Activated T-cell treated with anti-CD3 and anti-CD28 coated beads for 48 hours (primary cell): ENCODE measurements at regions not wholly inside any gene's neighbourhood (a gene's known extent, or its start where the extent isn't known, plus 50 kb on each side); places are given as distances from the start of the nearest gene placed in this dataset.
"Not testable (repeated sequence)": the region's sequence is repeated elsewhere in the genome, so short reads cannot be mapped to it uniquely, and the experiment has no call there.

Experiments
- DNase-seq: peaks from one replicate; pipeline ENCODE4 v3.0.0-alpha.2; 2020; ENCODE audit warnings: low read depth

DNA sequence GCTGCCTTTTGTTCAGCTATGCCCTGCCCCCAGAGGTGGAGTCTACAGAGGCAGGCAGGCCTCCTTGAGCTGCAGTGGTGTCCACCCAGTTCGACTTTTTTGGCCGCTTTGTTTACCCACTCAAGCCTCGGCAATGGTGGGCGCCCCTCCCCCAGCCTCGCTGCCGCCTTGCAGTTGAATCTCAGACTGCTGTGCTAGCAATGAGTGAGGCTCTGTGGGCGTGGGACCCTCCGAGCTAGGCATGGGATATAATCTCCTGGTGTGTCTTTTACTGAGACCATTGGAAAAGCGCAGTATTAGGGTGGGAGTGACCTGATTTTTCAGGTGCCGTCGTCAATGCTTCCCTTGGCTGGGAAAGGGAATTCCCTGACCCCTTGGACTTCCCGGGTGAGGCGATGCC is 279.3 kb downstream of the PTH2R start:
- DNase-seq = not testable (repeated sequence)

DNA sequence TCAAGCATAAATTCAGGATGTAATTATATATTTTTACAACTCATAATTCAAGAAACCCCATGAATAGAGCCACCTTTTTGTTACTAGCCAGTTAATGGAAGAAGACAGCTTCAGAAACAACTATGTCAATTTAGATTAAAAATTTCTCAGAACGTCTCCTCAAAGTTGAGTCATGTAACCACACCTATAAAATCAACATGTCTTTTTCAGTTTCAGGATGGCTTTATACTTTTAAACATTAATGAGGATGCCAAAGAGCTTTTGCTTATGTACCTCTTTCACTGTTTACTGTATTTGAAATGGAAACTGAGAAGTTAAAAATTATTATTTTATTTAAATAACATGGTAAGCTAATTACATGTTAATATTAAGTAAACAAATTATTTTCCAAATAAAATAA is 280.1 kb downstream of the PTH2R start:
- DNase-seq = no peak

DNA sequence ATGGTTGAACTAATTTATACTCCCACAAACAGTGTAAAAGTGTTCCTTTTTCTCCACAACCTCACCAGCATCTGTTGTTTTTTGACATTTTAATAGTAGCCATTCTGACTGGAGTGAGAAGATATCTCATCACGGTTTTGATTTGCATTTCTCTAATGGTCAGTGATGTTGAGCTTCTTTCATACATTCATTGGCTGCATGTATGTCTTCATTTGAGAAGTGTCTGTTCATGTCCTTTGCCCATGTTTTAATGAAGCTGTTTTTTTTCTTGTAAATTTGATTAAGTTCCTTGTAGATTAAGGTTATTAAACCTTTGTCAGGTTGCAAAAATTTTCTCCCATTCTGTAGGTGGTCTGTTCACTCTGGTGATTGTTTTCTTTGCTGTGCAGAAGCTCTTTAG is 281.1 kb downstream of the PTH2R start:
- not testable (repeated sequence) for DNase-seq

DNA sequence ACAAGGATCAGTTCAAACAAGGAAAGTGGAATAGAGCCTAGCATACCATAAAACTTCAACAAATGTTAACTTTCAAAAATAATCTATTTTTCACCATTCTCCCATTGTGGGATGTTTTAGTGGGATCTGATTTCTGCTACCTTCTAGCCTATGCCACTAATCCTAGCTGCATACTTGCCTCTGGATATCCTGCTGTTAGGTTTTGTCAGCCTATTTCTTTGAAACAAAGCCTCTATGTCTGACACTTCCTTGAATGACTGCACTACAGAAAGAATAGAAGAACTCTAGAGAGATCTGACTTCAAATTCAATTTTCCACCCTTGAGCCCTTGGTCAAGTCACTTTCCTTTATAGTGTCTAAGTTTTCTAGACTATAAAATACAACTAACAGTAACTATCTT is 291.5 kb downstream of the PTH2R start:
- DNase-seq = no peak

DNA sequence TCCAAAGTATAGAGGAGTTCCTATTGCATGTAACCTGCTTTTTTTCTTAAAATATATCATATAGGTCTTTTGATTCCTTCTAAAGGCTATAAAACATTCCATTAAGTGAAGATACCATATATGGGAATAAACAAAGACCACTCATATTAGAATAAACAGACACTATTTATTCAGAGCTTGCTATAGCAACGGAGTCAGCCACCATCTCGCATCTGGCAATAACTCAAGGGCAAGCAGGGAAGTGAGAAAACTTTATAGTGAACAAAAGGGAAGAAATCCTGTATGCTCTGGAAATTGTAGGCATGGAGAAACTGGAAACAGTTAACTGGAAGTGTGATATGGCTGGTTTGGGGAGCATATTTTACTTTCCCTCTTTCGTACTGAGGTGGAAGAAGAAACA is 301.9 kb downstream of the PTH2R start:
- DNase-seq = no peak

DNA sequence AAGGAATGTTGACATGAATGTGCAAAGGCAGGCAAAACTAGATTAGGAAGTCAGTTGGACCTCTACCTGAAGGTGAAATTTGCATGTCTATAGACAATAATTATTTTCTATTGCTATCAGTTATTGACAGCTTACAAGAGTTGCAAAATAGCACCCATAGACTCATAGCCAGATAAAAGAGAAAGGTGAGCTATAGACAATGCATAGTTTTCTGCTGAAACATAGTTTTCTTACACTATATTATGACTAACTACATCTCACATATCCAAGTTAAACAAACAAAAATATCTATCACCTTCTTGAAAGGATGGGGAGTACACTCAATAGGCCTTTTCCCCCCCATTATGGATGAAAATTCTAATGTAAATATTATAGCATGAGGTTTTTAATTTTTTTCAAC is 305.0 kb downstream of the PTH2R start:
- DNase-seq = no peak

DNA sequence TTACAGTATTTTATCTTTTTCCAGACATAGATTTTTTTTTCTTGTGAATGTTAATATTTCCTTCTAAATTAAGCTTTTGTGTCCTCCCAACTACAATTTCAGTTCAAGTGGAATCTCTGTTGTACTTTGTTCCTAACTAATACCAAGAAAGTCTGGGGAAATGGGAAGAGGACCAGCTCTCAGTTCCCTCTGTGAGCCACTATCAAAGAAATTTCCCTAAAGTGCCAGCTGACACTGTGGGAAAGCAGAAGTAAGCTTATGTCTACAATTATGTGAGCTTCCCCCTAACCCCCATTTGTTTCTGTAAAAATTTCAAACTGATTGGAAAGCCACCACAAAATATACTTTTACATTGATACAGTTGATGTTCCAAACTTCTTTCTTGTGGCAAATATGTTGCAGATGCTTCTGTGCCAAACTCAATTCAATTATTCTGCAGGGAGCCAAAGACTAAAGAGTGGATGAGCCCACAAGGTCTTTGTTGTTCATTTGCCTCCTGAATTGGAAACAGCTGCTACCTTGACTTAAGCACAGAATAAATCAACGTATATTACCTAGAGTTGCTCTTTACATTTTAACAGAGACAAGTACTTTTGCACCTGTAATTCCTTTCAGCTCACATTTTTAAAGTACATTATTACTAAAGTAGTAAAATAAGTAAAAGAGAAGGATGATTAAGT is 306.6 kb downstream of the PTH2R start:
- no peak for DNase-seq

DNA sequence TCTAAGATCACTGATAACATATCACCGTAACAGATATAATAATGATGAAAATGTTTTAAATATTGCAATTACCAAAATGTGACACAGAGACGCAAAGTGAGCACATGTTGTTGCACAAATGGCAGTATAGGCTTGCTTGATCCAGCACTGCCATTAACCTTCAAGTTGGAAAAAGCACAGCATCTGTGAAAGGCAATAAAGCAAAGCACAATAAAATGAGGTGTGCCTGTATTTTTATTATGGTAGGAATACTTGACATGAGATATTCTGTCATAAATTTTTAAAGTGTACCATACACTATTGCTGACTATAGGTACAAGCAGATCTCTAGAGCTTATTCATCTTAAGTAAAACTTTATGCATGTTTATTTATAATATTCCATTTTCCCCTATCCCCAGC is 312.2 kb downstream of the PTH2R start:
- no peak for DNase-seq

DNA sequence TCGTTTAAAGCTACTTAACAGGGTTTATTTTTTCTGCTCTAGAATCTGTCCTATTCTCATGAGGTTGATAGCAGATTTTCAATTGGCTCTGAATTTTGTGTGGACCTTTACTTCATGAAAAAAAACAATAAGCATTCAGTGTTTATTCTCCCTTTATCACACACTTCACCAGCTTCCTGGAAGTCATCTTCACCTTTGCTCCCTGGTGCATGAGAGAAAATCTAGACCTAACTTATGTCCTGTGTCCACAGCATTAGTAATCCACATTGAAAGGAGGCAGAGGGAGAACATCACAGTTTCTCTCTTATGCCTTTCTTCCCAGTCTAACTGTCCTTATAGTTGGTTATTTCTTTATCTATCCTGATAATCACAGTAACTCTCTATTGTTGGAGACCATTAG is 316.1 kb downstream of the PTH2R start:
- DNase-seq = no peak

DNA sequence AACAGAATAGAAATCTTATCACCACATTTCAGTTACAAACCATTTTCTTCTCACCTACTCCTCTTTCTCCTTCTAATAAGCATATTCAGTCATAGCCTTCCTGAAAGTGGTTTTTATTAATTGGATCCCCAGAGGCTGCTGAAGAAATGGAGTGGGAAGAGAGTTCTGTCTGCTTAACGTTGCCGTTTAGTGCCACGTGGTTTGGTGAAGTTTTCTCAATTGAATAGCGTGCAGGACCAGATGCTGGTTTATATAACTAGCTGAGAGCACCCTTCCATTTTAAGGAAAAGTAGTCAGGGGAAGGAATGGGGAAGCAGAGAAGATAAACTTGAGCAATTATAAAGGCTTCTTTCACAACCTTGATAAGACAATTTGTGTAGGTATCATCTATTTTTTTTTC is 318.7 kb downstream of the PTH2R start:
- no peak for DNase-seq

DNA sequence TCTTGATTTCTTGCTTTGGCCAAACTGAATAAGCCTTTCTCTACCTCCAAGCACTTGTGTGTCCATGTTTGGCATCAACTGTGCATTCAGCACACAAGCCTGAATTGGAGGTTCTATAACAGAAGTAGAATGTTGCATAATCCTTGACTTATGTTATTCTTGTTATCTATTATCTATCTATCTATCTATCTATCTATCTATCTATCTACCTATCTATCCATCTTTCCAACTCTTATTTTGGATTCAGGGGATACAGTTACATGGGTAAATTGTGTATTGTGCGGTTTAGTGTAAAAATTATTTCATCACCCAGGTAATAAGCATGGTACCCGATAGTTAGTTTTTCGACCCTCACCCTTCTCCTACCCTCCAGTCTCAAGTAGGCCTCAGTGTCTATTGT is 319.6 kb downstream of the PTH2R start:
- no peak for DNase-seq

DNA sequence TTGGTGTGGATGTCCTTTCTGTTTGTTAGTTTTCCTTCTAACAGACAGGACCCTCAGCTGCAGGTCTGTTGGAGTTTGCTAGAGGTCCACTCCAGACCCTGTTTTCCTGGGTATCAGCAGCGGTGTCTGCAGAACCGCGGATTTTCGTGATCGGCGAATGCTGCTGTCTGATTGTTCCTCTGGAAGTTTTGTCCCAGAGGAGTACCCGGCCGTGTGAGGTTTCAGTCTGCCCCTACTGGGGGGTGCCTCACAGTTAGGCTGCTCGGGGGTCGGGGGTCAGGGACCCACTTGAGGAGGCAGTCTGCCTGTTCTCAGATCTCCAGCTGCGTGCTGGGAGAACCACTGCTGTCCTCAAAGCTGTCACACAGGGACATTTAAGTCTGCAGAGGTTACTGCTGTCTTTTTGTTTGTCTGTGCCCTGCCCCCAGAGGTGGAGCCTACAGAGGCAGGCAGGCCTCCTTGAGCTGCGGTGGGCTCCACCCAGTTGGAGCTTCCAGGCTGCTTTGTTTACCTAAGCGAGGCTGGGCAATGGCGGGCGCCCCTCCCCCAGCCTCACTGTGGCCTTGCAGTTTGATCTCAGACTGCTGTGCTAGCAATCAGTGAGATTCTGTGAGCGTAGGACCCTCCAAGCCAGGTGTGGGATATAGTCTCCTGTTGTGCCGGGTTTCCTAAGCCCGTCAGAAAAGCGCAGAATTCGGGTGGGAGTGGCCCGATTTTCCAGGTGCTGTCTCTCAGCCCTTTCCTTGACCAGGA is 345.2 kb downstream of the PTH2R start:
- DNase-seq = not testable (repeated sequence)

DNA sequence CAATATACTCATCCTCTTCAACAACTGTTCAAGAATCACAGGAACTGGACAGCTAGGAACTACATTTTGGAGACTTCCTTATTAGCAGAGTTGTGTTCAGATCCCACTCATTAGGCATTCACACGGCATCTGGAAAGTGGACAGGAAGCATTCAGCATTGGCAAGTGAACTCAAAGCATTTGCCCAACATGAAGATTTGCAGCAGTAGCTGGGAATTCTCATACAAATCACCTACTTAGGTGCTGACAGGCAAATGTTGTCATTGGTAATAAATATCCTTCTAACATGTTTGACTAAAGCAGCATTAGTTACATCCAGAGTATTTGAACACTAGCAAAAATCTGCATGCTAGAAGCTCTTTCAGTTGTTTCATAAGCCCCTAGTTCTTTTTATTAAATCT is 350.8 kb downstream of the PTH2R start:
- no peak for DNase-seq

DNA sequence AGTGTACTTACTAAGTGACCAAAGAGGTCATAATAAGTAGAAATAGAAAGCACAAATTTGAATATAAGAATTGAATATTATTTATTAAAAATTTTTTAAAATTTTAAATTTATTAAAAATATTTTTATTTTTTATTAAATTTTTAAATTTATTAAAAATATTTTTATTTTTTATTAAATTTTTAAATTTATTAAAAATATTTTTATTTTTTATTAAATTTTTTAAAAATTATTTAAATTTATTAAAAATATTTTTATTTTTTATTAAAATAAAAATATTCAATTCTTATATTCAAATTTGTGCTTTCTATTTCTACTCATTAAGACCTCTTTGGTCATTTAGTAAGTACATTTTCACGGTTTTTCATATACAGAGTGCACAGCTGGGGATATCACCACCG is 366.5 kb downstream of the PTH2R start:
- DNase-seq = not testable (repeated sequence)

DNA sequence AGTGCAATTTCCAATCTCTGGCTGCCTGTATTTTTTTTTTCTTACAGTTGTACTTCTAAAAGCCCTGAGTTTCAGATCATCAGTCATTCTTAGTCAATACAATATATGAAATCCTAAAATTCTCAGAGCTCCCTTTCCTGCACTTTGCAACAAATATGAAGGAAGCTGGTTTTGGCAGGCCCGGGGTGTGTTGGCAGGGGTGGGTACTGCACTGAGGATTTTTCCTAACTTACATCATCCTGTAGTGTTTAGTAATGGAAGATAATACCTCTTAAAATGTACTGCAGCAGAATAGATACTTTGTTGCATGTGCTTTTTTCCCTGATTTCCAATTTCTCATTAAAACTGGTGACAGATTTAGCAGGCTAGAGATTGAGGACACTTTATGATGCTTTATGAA is 374.6 kb downstream of the PTH2R start:
- no peak for DNase-seq

DNA sequence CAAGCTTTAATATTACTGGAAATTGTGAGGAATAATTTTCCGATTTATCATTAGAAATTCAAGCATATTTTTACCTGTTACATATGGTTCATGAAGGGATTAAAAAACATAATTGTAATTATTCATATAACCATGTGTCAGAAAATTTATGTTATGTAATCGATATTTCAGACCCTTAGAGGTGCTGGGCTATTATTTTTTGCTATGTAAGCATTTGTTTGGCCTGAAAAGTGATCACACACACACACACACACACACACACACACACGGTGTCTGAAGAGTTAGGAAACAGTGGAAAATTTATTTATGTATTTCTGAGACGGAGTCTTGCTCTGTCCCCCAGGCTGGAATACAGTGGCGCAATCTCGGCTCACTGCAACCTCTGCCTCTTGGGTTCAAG is 375.5 kb downstream of the PTH2R start:
- DNase-seq = no peak

DNA sequence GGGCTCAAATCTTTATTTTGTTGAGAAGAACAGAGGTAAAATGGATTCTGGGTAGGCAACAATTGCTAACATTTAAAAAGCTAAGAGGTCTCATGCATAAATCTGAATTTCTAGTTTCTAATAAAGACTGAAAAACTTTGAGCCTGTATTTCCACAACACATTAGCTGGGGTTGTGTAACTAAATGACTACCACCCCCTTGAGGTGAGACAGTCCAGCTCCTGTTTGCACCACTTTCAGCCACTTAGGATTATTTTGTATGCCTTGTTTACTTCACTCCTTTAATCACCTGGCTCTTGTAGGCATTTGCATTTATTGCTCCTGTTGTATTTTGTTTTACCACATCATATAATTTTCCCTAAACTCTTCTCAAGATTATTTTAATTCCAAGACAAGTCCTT is 376.6 kb downstream of the PTH2R start:
- no peak for DNase-seq

DNA sequence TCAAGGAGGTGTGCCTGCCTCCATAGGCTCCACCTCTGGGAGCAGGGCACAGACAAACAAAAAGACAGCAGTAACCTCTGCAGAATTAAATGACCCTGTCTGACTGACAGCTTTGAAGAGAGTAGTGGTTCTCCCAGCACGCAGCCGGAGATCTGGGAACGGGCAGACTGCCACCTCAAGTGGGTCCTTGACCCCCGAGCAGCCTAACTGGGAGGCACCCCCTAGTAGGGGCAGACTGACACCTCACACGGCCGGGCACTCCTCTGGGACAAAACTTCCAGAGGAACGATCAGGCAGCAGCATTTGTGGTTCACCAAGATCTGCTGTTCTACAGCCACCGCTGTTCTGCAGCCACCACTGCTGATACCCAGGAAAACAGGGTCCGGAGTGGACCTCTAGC is 378.2 kb downstream of the PTH2R start:
- not testable (repeated sequence) for DNase-seq

DNA sequence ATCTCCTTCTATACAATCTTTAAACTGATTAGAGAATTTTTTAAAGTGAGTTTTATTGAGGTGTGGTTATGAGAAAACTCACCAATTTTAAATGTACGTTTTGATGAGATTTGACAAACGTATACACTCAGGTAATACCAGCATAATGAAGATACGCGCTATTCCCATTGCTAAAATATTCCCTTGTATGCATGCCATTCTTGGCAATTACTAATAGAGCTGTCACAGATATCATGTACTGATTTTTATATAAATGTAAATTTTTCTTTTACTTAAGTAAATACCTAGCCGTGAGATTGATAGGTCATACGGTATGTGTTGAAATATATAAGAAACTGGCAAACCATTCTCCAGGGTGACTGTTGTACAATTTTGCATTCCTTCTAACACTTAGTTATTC is 384.7 kb downstream of the PTH2R start:
- DNase-seq = no peak

DNA sequence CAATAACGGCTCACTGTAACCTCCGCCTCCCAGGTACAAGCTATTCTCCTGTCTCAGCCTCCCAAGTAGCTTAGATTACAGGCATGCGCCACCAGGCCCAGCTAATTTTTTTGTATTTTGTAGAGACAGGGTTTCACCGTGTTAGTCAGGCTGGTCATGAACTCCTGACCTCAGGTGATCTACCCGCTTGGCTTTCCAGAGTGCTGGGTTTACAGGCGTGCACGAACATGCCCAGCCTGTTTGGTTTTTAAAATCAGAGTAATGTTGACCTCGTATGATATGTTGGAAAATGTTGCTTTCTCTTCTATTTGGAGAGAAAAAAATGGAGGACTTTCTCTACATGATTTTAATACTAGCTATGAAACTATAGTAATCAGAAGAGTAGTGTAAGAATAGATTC is 386.2 kb downstream of the PTH2R start:
- DNase-seq = no peak

DNA sequence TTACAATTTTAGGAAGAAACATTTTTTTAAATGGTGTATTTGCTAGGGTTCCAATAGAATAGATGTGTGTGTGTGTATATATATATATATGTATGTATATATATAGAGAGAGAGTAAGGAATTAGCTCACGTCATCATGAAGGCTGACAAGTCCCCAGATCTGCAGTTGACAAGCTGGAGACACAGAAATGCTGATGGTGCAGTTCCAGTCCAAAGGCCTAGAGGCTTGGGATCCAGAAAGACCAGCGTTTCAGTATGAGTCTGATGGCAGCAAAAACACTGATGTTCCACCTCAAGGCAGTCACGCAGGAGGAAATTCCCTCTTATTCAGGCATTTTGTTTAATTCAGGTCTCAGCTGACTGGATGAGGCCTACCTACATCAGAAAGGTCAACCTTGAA is 386.8 kb downstream of the PTH2R start:
- no peak for DNase-seq

DNA sequence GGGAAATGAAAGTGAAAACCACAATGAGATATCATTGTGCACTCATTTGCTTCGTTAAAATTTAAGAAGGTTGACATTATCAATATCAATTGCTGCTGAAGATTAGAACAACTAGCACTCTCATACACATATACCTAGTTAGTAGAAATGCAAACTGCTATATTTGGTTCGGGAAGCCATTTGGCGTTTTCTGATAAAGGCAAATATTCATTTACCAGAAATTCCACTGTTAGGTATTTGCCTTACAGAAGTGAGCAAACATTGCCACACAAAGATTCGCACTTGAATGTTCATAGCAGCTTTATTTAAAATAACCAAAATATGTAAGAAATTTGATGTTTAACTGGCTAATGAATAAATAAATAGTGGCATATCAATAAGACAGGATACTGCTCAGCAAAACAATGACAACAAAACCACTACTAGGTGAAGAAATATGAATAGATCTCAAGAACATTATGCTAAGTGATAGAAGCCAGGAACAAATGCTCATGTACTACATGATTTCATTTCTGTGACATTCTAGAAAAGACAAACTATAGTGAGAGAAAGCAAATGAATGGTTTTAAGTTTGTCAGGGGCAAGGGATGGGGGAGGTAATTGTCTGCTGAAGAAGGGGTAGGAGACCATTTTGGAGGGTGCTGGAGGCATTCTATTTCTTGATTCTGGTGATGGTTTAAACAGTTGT is 387.8 kb downstream of the PTH2R start:
- no peak for DNase-seq

DNA sequence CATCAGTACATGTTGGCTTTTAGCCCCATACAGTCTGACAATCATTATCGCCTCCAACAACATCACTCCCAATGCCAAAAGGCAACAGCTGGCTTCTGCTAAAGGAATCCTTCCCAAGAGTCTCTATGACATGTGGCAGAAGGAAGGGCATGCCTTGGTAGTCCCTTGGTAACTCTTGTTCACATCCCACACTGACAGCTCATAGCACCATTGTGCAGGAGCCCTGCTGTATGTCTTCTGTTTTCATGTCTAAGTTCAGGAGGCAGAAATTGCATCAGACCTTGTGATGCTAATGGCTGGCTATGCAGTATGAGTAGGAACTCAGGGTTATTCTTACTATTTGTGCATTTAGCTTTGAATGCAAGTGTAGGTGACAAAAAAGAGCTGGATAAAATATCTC is 392.1 kb downstream of the PTH2R start:
- no peak for DNase-seq
